MCF 10A (cell line): ENCODE measurements at regions not wholly inside any gene's neighbourhood (a gene's known extent, or its start where the extent isn't known, plus 50 kb on each side); places are given as distances from the start of the nearest gene placed in this dataset.

Experiments used
- BruUV-seq: library from RNA; stranded (reverse); fragments of 400-500 nt; replicated peaks from 2 replicates; lab custom pipeline; 2021; lab: Mats Ljungman, UMichigan
- CTCF ChIA-PET: fragments of 300-600 bp; sonication (Branson Sonifier 250); formaldehyde crosslinking; extraction: SDS; loops from one replicate; lab custom pipeline; 2021; ENCODE audit warnings: antibody characterized with exemption, inconsistent platforms; lab: Yijun Ruan, JAX
- POLR2A ChIA-PET: fragments of 300-600, 350-650 bp; sonication (Branson Sonifier 250); formaldehyde crosslinking; extraction: SDS; loops from one replicate; lab custom pipeline; 2020; ENCODE audit warnings: antibody characterized with exemption, inconsistent platforms; lab: Yijun Ruan, JAX
- DNase-seq: peaks from one replicate; pipeline ENCODE4 v3.0.0-alpha.2; 2018; ENCODE audit not compliant: unreplicated experiment
- H3K27ac Mint-ChIP-seq: one replicate; pipeline ENCODE4 v1.8.0; 2022; ENCODE audit warnings: mild to moderate bottlenecking, low read depth, mixed read lengths; ENCODE audit not compliant: unreplicated experiment
- H3K27me3 Mint-ChIP-seq: one replicate; pipeline ENCODE4 v1.8.0; 2022; ENCODE audit warnings: mixed read lengths; ENCODE audit not compliant: insufficient read depth, unreplicated experiment
- H3K36me3 Mint-ChIP-seq: one replicate; pipeline ENCODE4 v1.8.0; 2022; ENCODE audit warnings: mild to moderate bottlenecking, moderate library complexity, mixed read lengths; ENCODE audit not compliant: insufficient read depth, unreplicated experiment
- H3K4me1 Mint-ChIP-seq: one replicate; pipeline ENCODE4 v1.8.0; 2022; ENCODE audit warnings: mixed read lengths; ENCODE audit not compliant: insufficient read depth, unreplicated experiment
- H3K4me3 Mint-ChIP-seq: one replicate; pipeline ENCODE4 v1.8.0; 2022; ENCODE audit warnings: mild to moderate bottlenecking, moderate library complexity, mixed read lengths; ENCODE audit not compliant: unreplicated experiment
- H3K9me3 Mint-ChIP-seq: one replicate; pipeline ENCODE4 v1.8.0; 2022; ENCODE audit warnings: mixed read lengths; ENCODE audit not compliant: unreplicated experiment
- intact Hi-C: fragments of 100-400 bp; cut with micrococcal nuclease; formaldehyde crosslinking; loops from 2 replicates; pipeline ENCODE4 v1.14.1; 2022
- TF ChIP-seq, protein P1 (sequence below): fragments of 200-600 bp; IDR thresholded peaks from one replicate; pipeline ENCODE4 v1.8.0; 2022; ENCODE audit warnings: antibody characterized with exemption, mild to moderate bottlenecking; ENCODE audit not compliant: unreplicated experiment

DNA sequence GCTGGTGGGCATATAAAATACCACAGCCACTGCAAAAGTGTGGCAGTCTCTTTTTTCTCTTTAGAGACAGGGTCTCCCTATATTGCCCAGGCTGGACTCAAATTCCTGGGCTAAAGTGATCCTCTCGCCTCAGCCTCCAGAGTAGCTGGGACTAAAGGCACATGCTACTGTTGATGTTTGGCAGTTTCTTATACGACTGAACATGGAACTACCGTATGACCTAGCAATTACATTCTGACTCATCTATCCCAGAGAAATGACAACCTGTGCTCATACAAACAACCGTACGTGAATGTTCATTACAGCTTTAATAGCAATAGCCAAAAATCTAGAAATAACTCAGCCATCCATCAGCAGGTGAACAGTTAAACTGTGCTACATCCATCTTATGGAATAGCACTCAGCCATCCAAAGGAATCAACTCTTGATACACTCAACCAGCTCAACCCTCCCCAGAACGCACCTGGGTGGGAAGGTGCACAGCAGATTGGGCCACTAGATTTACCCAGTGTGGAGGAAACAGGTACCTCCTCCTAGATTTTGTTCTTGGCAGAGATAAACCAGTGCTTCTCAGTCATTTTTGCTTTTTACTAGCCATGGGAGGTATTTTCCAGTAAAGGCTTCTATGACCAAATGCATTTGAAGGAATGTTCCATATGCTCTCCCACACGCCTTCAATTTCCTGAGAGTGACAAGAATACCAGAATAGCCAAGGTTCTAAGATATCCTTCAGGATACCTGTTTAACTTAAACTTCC lies 130.5 kb downstream of the MED15 start:
- CTCF ChIA-PET, result interaction anchor here (0.6 to 0.7 kb wide), 2 partner anchors 9 to 13 kb away, joined by 3 read pairs; no protein-coding TSS in a partner anchor
- H3K4me3 Mint-ChIP-seq, result no peak overlapping the region
- H3K27me3 Mint-ChIP-seq, result peaks cover 57% of the 10 kb centered on the region
- no peak overlapping the region for H3K27ac Mint-ChIP-seq
- BruUV-seq, result no TSS peak
- TF ChIP-seq, protein P1, sequence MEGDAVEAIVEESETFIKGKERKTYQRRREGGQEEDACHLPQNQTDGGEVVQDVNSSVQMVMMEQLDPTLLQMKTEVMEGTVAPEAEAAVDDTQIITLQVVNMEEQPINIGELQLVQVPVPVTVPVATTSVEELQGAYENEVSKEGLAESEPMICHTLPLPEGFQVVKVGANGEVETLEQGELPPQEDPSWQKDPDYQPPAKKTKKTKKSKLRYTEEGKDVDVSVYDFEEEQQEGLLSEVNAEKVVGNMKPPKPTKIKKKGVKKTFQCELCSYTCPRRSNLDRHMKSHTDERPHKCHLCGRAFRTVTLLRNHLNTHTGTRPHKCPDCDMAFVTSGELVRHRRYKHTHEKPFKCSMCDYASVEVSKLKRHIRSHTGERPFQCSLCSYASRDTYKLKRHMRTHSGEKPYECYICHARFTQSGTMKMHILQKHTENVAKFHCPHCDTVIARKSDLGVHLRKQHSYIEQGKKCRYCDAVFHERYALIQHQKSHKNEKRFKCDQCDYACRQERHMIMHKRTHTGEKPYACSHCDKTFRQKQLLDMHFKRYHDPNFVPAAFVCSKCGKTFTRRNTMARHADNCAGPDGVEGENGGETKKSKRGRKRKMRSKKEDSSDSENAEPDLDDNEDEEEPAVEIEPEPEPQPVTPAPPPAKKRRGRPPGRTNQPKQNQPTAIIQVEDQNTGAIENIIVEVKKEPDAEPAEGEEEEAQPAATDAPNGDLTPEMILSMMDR, result no peak
- no peak for DNase-seq
- intact Hi-C loops, result no loop called here
- H3K4me1 Mint-ChIP-seq, result no peaks in the 10 kb centered on the region
- H3K36me3 Mint-ChIP-seq, result no peaks in the 10 kb centered on the region
- peaks cover 6% of the 10 kb centered on the region for H3K9me3 Mint-ChIP-seq
- POLR2A ChIA-PET, result no interaction called here

DNA sequence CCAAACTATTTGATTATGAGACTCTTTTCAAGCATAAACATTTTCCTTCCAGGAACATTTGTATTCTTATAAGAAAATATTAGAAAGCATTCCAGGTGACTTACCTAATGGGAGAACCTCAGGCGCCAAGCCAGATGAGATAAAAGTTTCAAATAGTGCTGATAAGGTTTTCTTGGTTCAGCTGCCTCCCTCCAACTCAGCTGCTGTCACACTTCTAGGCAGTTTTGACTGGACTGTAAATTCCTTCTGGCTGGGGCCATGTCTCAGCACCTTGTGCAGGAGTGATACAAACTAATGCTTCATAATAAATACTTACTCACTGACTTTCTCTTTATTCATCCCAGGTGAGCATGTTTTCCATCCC lies 131.1 kb downstream of the MED15 start:
- CTCF ChIA-PET, result interaction anchor here (0.7 kb wide), 1 partner anchor 8 kb away, joined by 3 read pairs; no protein-coding TSS in a partner anchor

DNA sequence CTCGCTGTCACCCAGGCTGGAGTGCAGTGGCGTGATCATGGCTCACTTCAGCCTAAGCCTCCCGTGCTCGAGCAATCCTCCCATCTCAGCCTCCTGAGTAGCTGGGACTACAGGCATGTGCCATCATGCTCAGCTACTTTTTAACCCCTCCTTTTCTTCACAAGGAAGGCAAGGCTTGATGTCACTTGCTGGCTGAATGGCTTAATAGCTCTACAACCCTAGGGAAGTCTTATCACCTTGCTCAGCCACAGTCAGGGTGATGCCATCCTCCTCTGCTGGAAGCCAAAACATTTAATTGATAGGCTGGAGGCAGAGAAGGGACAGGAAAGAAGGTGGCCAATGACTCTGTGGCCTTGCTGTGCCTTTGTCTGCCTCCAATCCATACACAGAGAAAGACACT lies 131.9 kb downstream of the MED15 start:
- no peaks in the 10 kb centered on the region for H3K4me1 Mint-ChIP-seq
- CTCF ChIA-PET, result no interaction called here
- intact Hi-C loops, result no loop called here

More for the DNA sequence above, 131.1 kb downstream of the MED15 start:
- intact Hi-C loops, result no loop called here
- BruUV-seq, result no TSS peak
- H3K4me3 Mint-ChIP-seq, result no peak overlapping the region
- DNase-seq, result no peak
- peaks cover 58% of the 10 kb centered on the region for H3K27me3 Mint-ChIP-seq
- TF ChIP-seq, protein P1, result no peak
- no peak overlapping the region for H3K27ac Mint-ChIP-seq
- no peaks in the 10 kb centered on the region for H3K4me1 Mint-ChIP-seq
- no peaks in the 10 kb centered on the region for H3K36me3 Mint-ChIP-seq
- POLR2A ChIA-PET, result interaction anchor here (0.5 kb wide), 1 partner anchor 220 kb away, joined by 3 read pairs; no protein-coding TSS in a partner anchor
- H3K9me3 Mint-ChIP-seq, result peaks cover 6% of the 10 kb centered on the region

DNA sequence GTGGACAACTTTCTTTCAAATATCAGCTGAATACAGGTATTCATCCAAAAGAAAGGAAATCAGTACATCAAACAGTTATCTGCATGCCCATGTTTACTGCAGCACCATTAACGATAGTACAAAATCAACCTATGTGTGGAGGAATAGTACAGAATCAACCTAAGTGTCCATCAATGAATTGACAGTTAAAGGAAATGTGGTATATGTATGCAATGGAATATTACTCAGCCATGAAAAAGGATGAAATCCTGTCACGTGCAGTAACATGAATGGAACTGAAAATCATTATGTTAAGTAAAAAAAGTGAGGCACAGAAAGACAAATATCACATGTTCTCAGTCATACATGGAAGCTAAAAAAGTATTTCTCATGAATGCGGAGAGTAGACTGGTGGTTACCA lies 132.3 kb downstream of the MED15 start:
- H3K27me3 Mint-ChIP-seq, result peaks cover 69% of the 10 kb centered on the region

More for the DNA sequence above, 131.9 kb downstream of the MED15 start:
- no peak for DNase-seq
- Mint-ChIP-seq H3K36me3 (no peaks in the 10 kb centered on the region), H3K27ac (no peak overlapping the region), H3K9me3 (peaks cover 6% of the 10 kb centered on the region), H3K4me3 (no peak overlapping the region), H3K27me3 (peaks cover 67% of the 10 kb centered on the region)
- POLR2A ChIA-PET, result no interaction called here
- BruUV-seq, result no TSS peak
- TF ChIP-seq, protein P1, result no peak

More for the DNA sequence above, 132.3 kb downstream of the MED15 start:
- Mint-ChIP-seq H3K9me3 (peaks cover 6% of the 10 kb centered on the region), H3K27ac (no peak overlapping the region), H3K4me3 (no peak overlapping the region), H3K36me3 (no peaks in the 10 kb centered on the region), H3K4me1 (no peaks in the 10 kb centered on the region)
- ChIA-PET POLR2A (no interaction called here), CTCF (no interaction called here)
- no peak for DNase-seq
- no TSS peak for BruUV-seq
- intact Hi-C loops, result no loop called here
- TF ChIP-seq, protein P1, result no peak
